Urinary bladder (tissue), 3 donors: ENCODE measurements at regions not wholly inside any gene's neighbourhood (a gene's known extent, or its start where the extent isn't known, plus 50 kb on each side); places are given as distances from the start of the nearest gene placed in this dataset.

ENCODE experiments used
- DNase-seq: peaks from one replicate; pipeline ENCODE4 v3.0.0-alpha.2; 2015; ENCODE audit errors: extremely low spot score
- H3K27ac ChIP-seq: one replicate; pipeline ENCODE4 v1.5.1; 2013; ENCODE audit warnings: low read depth, mild to moderate bottlenecking, moderate library complexity
- H3K36me3 ChIP-seq: one replicate; pipeline ENCODE4 v1.6.1; 2013; ENCODE audit warnings: mild to moderate bottlenecking, moderate library complexity; ENCODE audit not compliant: insufficient read depth
- H3K4me1 ChIP-seq: one replicate; pipeline ENCODE4 v1.6.1; 2013; ENCODE audit warnings: mild to moderate bottlenecking, moderate library complexity; ENCODE audit not compliant: insufficient read depth
- H3K4me3 ChIP-seq: one replicate; pipeline ENCODE4 v1.5.1; 2013; ENCODE audit warnings: low read depth, low read length
- WGBS: extraction: QIAGEN DNeasy Blood & Tissue Kit; methylation state at CpG from one replicate; pipeline ENCODE4 v1.1.7; 2013; 5-methylcytosine and 5-hydroxymethylcytosine counted together
- donor health status: healthy with polysubstance abuse.
- donor health status: healthy.

- no peaks in the 10 kb centered on the region for H3K36me3 ChIP-seq
- no peaks in the 10 kb centered on the region for H3K4me1 ChIP-seq
- H3K27ac ChIP-seq, result no peak overlapping the region
- H3K4me3 ChIP-seq, result no peak overlapping the region
- WGBS, result 92% methylated on average over 3 of the region's 3 CpGs
- no peak for DNase-seq
These were observed 102.4 kb downstream of the KCTD12 start for GRCh38 chr13:76783798-76784197.

GRCh38 chr13:76778853-76779252 is 107.4 kb downstream of the KCTD12 start:
- no peaks in the 10 kb centered on the region for H3K36me3 ChIP-seq
- no peak for DNase-seq
- H3K4me3 ChIP-seq, result no peak overlapping the region
- no peaks in the 10 kb centered on the region for H3K4me1 ChIP-seq
- H3K27ac ChIP-seq, result no peak overlapping the region

- H3K27ac ChIP-seq, result no peak overlapping the region
- H3K4me3 ChIP-seq, result no peak overlapping the region
- 98% methylated on average over 1 of the region's 1 CpG for WGBS
- DNase-seq, result no peak
- H3K4me1 ChIP-seq, result no peaks in the 10 kb centered on the region
- H3K36me3 ChIP-seq, result no peaks in the 10 kb centered on the region
These were observed 109.1 kb downstream of the KCTD12 start for GRCh38 chr13:76777096-76777495.

- H3K36me3 ChIP-seq, result no peaks in the 10 kb centered on the region
- no peak for DNase-seq
- no peak overlapping the region for H3K27ac ChIP-seq
- no peaks in the 10 kb centered on the region for H3K4me1 ChIP-seq
- WGBS, result 26% methylated on average over 3 of the region's 3 CpGs
- no peak overlapping the region for H3K4me3 ChIP-seq
These were observed 111.0 kb downstream of the KCTD12 start for GRCh38 chr13:76775088-76775740.

GRCh38 chr13:76773448-76774094 is 112.6 kb downstream of the KCTD12 start:
- DNase-seq, result no peak
- WGBS, result 75% methylated on average over 5 of the region's 5 CpGs
- Histone ChIP-seq H3K27ac (no peak overlapping the region), H3K36me3 (no peaks in the 10 kb centered on the region), H3K4me1 (no peaks in the 10 kb centered on the region), H3K4me3 (no peak overlapping the region)

GRCh38 chr13:76772241-76772640 is 114.0 kb downstream of the KCTD12 start:
- Histone ChIP-seq H3K4me3 (no peak overlapping the region), H3K27ac (no peak overlapping the region), H3K36me3 (no peaks in the 10 kb centered on the region), H3K4me1 (no peaks in the 10 kb centered on the region)
- no peak for DNase-seq
- 100% methylated on average over 1 of the region's 1 CpG for WGBS

GRCh38 chr13:76769271-76769791 is 116.9 kb downstream of the KCTD12 start:
- no peak overlapping the region for H3K27ac ChIP-seq
- WGBS, result 22% methylated on average over 4 of the region's 4 CpGs

GRCh38 chr13:76768384-76768783 is 117.8 kb downstream of the KCTD12 start:
- WGBS, result 72% methylated on average over 1 of the region's 1 CpG
- no peak overlapping the region for H3K4me3 ChIP-seq

More at GRCh38 chr13:76769271-76769791, 116.9 kb downstream of the KCTD12 start:
- no peak for DNase-seq
- Histone ChIP-seq H3K4me3 (no peak overlapping the region), H3K36me3 (no peaks in the 10 kb centered on the region), H3K4me1 (no peaks in the 10 kb centered on the region)

GRCh38 chr13:76764916-76765315 is 121.3 kb downstream of the KCTD12 start:
- 92% methylated on average over 1 of the region's 1 CpG for WGBS
- Histone ChIP-seq H3K27ac (no peak overlapping the region), H3K4me3 (no peak overlapping the region), H3K36me3 (no peaks in the 10 kb centered on the region), H3K4me1 (no peaks in the 10 kb centered on the region)
- no peak for DNase-seq

More at GRCh38 chr13:76768384-76768783, 117.8 kb downstream of the KCTD12 start:
- no peak for DNase-seq
- Histone ChIP-seq H3K36me3 (no peaks in the 10 kb centered on the region), H3K27ac (no peak overlapping the region), H3K4me1 (no peaks in the 10 kb centered on the region)

GRCh38 chr13:76764429-76764828 is 121.8 kb downstream of the KCTD12 start:
- 37% methylated on average over 1 of the region's 1 CpG for WGBS
- Histone ChIP-seq H3K36me3 (no peaks in the 10 kb centered on the region), H3K4me1 (no peaks in the 10 kb centered on the region), H3K4me3 (no peak overlapping the region), H3K27ac (no peak overlapping the region)
- no peak for DNase-seq

GRCh38 chr13:76762721-76763120 is 123.5 kb downstream of the KCTD12 start:
- Histone ChIP-seq H3K27ac (no peak overlapping the region), H3K36me3 (no peaks in the 10 kb centered on the region), H3K4me3 (no peak overlapping the region), H3K4me1 (no peaks in the 10 kb centered on the region)
- DNase-seq, result no peak
- 29% methylated on average over 2 of the region's 2 CpGs for WGBS

GRCh38 chr13:76759877-76760276 is 126.3 kb downstream of the KCTD12 start:
- WGBS, result 99% methylated on average over 1 of the region's 1 CpG
- Histone ChIP-seq H3K27ac (no peak overlapping the region), H3K4me1 (no peaks in the 10 kb centered on the region), H3K4me3 (no peak overlapping the region), H3K36me3 (no peaks in the 10 kb centered on the region)
- no peak for DNase-seq

- 61% methylated on average over 1 of the region's 1 CpG for WGBS
These were observed 127.5 kb downstream of the KCTD12 start for GRCh38 chr13:76758738-76759137.

GRCh38 chr13:76758257-76758656 is 127.9 kb downstream of the KCTD12 start:
- no peak overlapping the region for H3K27ac ChIP-seq
- DNase-seq, result no peak
- no peaks in the 10 kb centered on the region for H3K4me1 ChIP-seq
- H3K4me3 ChIP-seq, result no peak overlapping the region
- H3K36me3 ChIP-seq, result no peaks in the 10 kb centered on the region

More at GRCh38 chr13:76758738-76759137, 127.5 kb downstream of the KCTD12 start:
- H3K4me3 ChIP-seq, result no peak overlapping the region
- DNase-seq, result no peak
- no peaks in the 10 kb centered on the region for H3K36me3 ChIP-seq
- no peaks in the 10 kb centered on the region for H3K4me1 ChIP-seq
- H3K27ac ChIP-seq, result no peak overlapping the region
